Mesenchymal stem cell (in vitro differentiated cells and primary cell): ENCODE measurements at regions not wholly inside any gene's neighbourhood (a gene's known extent, or its start where the extent isn't known, plus 50 kb on each side); places are given as distances from the start of the nearest gene placed in this dataset.

Experiments
- DNase-seq: peaks from one replicate; pipeline ENCODE4 v3.0.0-alpha.2; 2013
- H2AFZ ChIP-seq: one replicate; pipeline ENCODE4 v1.6.1; 2013; ENCODE audit warnings: low read depth, mild to moderate bottlenecking, control low read depth, inconsistent platforms, low read length, moderate library complexity
- H2AK5ac ChIP-seq: 2 replicates; pipeline ENCODE4 v1.6.1; 2013; ENCODE audit warnings: low read length, moderate library complexity, mild to moderate bottlenecking, inconsistent platforms; ENCODE audit not compliant: severe bottlenecking
- H2BK120ac ChIP-seq: one replicate; pipeline ENCODE4 v1.6.1; 2013; ENCODE audit warnings: low read depth, mild to moderate bottlenecking, inconsistent platforms, low read length, moderate library complexity
- H2BK12ac ChIP-seq, 2 experiments: one replicate each; pipeline ENCODE4 v1.6.1; 2013; ENCODE audit warnings: inconsistent platforms in 2 of 2, low read length in 2 of 2, mild to moderate bottlenecking in 2 of 2, moderate library complexity in 2 of 2, control low read depth in 1 of 2
- H2BK15ac ChIP-seq: one replicate; pipeline ENCODE4 v1.6.1; 2013; ENCODE audit warnings: mild to moderate bottlenecking, low read depth, inconsistent platforms; ENCODE audit not compliant: poor library complexity, severe bottlenecking
- H2BK5ac ChIP-seq: 2 replicates; pipeline ENCODE4 v1.6.1; 2013; ENCODE audit warnings: low read depth, mild to moderate bottlenecking, low read length, control low read depth, inconsistent platforms; ENCODE audit not compliant: poor library complexity, severe bottlenecking
- H3K14ac ChIP-seq, 2 experiments: one replicate each; pipeline ENCODE4 v1.6.1; 2013; ENCODE audit warnings: inconsistent platforms in 2 of 2, low read length in 2 of 2, control low read depth in 1 of 2, mild to moderate bottlenecking in 1 of 2, moderate library complexity in 1 of 2
- H3K18ac ChIP-seq, 2 experiments: one replicate each; pipeline ENCODE4 v1.6.1; 2013; ENCODE audit warnings: inconsistent platforms in 2 of 2, low read length in 2 of 2, control low read depth in 1 of 2, low read depth in 1 of 2, mild to moderate bottlenecking in 1 of 2
- H3K23ac ChIP-seq, 2 experiments: one replicate each; pipeline ENCODE4 v1.6.1; 2013; ENCODE audit warnings: inconsistent platforms in 2 of 2, low read length in 2 of 2, mild to moderate bottlenecking in 2 of 2, moderate library complexity in 2 of 2, control low read depth in 1 of 2
- H3K27ac ChIP-seq: 2 replicates; pipeline ENCODE4 v1.5.1; 2013; ENCODE audit warnings: mild to moderate bottlenecking, moderate library complexity, low read length, control low read depth, inconsistent platforms; ENCODE audit not compliant: poor library complexity, severe bottlenecking
- H3K27me3 ChIP-seq, 2 experiments: 2 replicates each; pipeline versions ENCODE4 v1.6.1 to v1.7.0; 2013; ENCODE audit warnings: low read length in 2 of 2, mild to moderate bottlenecking in 2 of 2, moderate library complexity in 2 of 2, control low read depth in 1 of 2, inconsistent platforms in 1 of 2; ENCODE audit not compliant: control insufficient read depth in 1 of 2, insufficient read depth in 1 of 2
- H3K36me3 ChIP-seq, 2 experiments: 2 replicates each; pipeline versions ENCODE4 v1.6.1 to v1.7.0; 2013; ENCODE audit warnings: low read length in 2 of 2, control low read depth in 1 of 2, inconsistent platforms in 1 of 2, low read depth in 1 of 2, mild to moderate bottlenecking in 1 of 2; ENCODE audit not compliant: insufficient read depth in 2 of 2, control insufficient read depth in 1 of 2
- H3K4ac ChIP-seq, 2 experiments: one replicate each; pipeline ENCODE4 v1.6.1; 2013; ENCODE audit warnings: inconsistent platforms in 2 of 2, low read length in 2 of 2, mild to moderate bottlenecking in 2 of 2, moderate library complexity in 2 of 2, control low read depth in 1 of 2, low read depth in 1 of 2
- H3K4me1 ChIP-seq: 2 replicates; pipeline ENCODE4 v1.6.1; 2013; ENCODE audit warnings: low read depth, low read length, control low read depth; ENCODE audit not compliant: control insufficient read depth, insufficient read depth
- H3K4me2 ChIP-seq: 2 replicates; pipeline ENCODE4 v1.6.1; 2013; ENCODE audit warnings: low read length, mild to moderate bottlenecking, inconsistent platforms; ENCODE audit not compliant: poor library complexity, severe bottlenecking
- H3K4me3 ChIP-seq, 2 experiments: 2 replicates each; pipeline versions ENCODE4 v1.5.1 to v1.7.0; 2013; ENCODE audit warnings: low read length in 2 of 2, mild to moderate bottlenecking in 2 of 2, control low read depth in 1 of 2, low read depth in 1 of 2; ENCODE audit not compliant: insufficient read depth in 1 of 2
- H3K79me1 ChIP-seq: replicated peaks from 2 replicates; pipeline ENCODE4 v1.6.1; 2013; ENCODE audit warnings: mild to moderate bottlenecking, control low read depth, low read length, inconsistent platforms; ENCODE audit not compliant: poor library complexity, severe bottlenecking
- H3K9ac ChIP-seq: 2 replicates; pipeline ENCODE4 v1.7.0; 2013; ENCODE audit warnings: mild to moderate bottlenecking, low read length, moderate library complexity
- H3K9me3 ChIP-seq: 2 replicates; pipeline ENCODE4 v1.7.0; 2013; ENCODE audit warnings: mild to moderate bottlenecking, low read length; ENCODE audit not compliant: control insufficient read depth
- H4K8ac ChIP-seq: one replicate; pipeline ENCODE4 v1.6.1; 2013; ENCODE audit warnings: inconsistent platforms, mild to moderate bottlenecking, low read length, moderate library complexity
- H4K91ac ChIP-seq: one replicate; pipeline ENCODE4 v1.6.1; 2013; ENCODE audit warnings: mild to moderate bottlenecking, low read length, inconsistent platforms
- whole genome bisulfite sequencing: methylation state at CpG from one replicate; pipeline ENCODE4 v1.1.7; 2013; ENCODE audit warnings: mixed read lengths; 5-methylcytosine and 5-hydroxymethylcytosine counted together

DNA sequence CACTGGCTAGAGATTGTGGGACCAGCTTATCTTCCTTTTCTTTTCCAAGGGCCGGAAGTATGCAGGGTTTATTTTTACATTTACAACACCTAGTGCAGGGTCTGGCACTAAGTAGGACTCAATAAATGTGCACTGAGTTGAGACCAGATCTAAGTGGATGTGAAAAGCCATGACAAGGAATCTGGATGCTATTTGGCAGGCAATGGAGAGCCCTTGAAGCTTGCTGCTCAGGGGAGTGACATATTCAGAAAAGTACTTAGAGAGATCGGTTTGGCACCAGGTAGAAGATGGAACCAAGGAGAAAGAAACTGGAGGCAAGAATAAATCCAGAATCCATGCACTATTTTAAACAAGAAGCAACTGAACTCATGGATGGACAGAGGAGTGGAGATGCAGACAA, 815.8 kb downstream of the MAFB start:
- H4K91ac ChIP-seq, result no peak overlapping the region
- no peak overlapping the region for H3K9ac ChIP-seq
- H3K4ac ChIP-seq, result no peak overlapping the region
- H2BK15ac ChIP-seq, result no peak overlapping the region
- no peak overlapping the region for H3K14ac ChIP-seq
- no peaks in the 10 kb centered on the region for H3K9me3 ChIP-seq
- H3K27ac ChIP-seq, result no peak overlapping the region
- no peak overlapping the region for H2AK5ac ChIP-seq
- H3K79me1 ChIP-seq, result no peaks in the 10 kb centered on the region
- no peak overlapping the region for H2BK5ac ChIP-seq
- DNase-seq, result no peak
- no peak overlapping the region for H2AFZ ChIP-seq
- peaks cover 0 to 7% of the 10 kb centered on the region in 2 experiments for H3K27me3 ChIP-seq
- no peaks in the 10 kb centered on the region for H3K4me1 ChIP-seq
- no peaks in the 10 kb centered on the region for H3K36me3 ChIP-seq
- no peak overlapping the region for H2BK12ac ChIP-seq
- no peak overlapping the region for H3K4me2 ChIP-seq
- no peak overlapping the region for H3K23ac ChIP-seq
- no peak overlapping the region for H3K18ac ChIP-seq
- H3K4me3 ChIP-seq, result no peak overlapping the region
- 0% methylated on average over 1 of the region's 2 CpGs for WGBS
- H4K8ac ChIP-seq, result no peak overlapping the region
- no peak overlapping the region for H2BK120ac ChIP-seq

DNA sequence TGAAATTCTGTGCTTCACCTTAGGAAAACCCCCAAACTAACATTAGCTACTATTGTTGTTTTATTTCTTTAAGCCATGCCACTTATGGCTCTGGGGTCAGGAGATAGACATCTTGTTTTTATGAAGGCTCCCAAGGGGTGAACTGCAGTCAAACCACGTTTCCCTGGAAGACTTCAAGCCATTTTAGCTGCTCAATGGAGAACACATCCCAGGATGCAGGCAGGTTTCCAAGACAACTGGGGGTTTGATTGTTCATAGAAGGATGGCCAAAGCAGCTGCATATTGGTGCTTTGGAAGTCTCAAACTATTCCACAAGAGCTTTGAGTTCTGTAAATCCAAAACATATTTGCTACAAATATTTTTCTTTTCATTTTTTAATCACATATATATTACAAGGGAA, 818.0 kb downstream of the MAFB start:
- Histone ChIP-seq H3K4ac (no peak overlapping the region), H2AK5ac (no peak overlapping the region), H3K4me3 (no peak overlapping the region), H3K27me3 (peaks cover 0 to 2% of the 10 kb centered on the region in 2 experiments), H4K8ac (no peak overlapping the region), H3K18ac (no peak overlapping the region), H3K9ac (no peak overlapping the region), H2BK5ac (no peak overlapping the region), H2BK120ac (no peak overlapping the region), H3K27ac (no peak overlapping the region), H2BK15ac (no peak overlapping the region), H3K79me1 (no peaks in the 10 kb centered on the region), H3K14ac (no peak overlapping the region), H3K9me3 (no peaks in the 10 kb centered on the region), H2AFZ (no peak overlapping the region), H3K4me1 (no peaks in the 10 kb centered on the region), H3K23ac (no peak overlapping the region), H3K4me2 (no peak overlapping the region), H4K91ac (no peak overlapping the region), H2BK12ac (no peak overlapping the region), H3K36me3 (no peaks in the 10 kb centered on the region)
- WGBS, result 5% methylated on average over 1 of the region's 1 CpG
- no peak for DNase-seq

DNA sequence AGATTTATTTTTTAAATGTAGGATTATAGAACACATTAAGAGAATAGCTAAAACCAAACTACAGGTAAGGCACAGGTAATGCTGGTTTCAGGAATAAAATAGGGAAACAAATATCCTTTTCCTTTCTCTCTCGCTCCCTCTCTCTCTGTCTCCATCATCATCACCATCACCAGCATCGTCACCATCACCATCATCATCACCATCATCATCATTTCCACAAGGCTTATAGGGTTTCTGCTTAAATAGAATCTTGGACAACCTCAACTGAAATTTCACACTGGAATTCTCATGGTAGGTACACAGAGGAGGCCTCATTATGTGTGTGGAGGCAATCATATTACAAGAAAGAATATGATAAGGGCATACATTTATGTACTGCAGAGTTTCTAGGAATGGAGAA, 823.6 kb downstream of the MAFB start:
- Histone ChIP-seq H4K8ac (no peak overlapping the region), H3K4me2 (no peak overlapping the region), H3K23ac (no peak overlapping the region), H4K91ac (no peak overlapping the region), H2AFZ (no peak overlapping the region), H3K36me3 (no peaks in the 10 kb centered on the region), H3K9ac (no peak overlapping the region), H2BK5ac (no peak overlapping the region), H3K9me3 (no peaks in the 10 kb centered on the region), H3K4ac (no peak overlapping the region), H3K18ac (no peak overlapping the region), H2BK120ac (no peak overlapping the region), H2BK15ac (no peak overlapping the region), H3K4me1 (no peaks in the 10 kb centered on the region), H3K79me1 (no peaks in the 10 kb centered on the region), H2AK5ac (no peak overlapping the region), H3K4me3 (no peak overlapping the region), H3K14ac (no peak overlapping the region), H2BK12ac (no peak overlapping the region), H3K27me3 (no peaks in the 10 kb centered on the region), H3K27ac (no peak overlapping the region)
- no peak for DNase-seq
- 96% methylated on average over 2 of the region's 2 CpGs for WGBS

DNA sequence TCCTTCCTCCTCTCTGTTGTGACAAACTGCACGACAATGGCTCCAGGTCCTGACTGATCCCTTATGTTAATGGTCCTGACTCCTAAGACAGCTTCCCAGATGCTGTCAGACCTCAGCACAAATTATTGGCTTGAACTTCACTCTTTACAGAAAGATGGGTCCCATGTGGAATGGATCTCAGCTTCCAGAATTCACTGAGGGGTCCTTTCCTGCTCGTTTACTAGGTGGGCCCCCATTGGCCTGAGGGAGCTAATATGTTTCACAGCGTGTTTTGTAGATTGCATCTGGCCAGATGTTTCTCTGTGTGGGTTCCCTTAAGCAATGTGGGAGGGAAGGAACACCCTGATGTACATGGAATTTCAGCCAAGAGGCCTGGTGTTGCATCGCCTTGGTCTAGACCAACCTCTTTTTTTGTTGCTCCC, 826.6 kb downstream of the MAFB start:
- WGBS, result 75% methylated on average over 4 of the region's 4 CpGs
- H3K9ac ChIP-seq, result no peak overlapping the region

More for the DNA sequence above, 826.6 kb downstream of the MAFB start:
- H2BK15ac ChIP-seq, result no peak overlapping the region
- no peak overlapping the region for H3K18ac ChIP-seq
- no peak overlapping the region for H2AK5ac ChIP-seq
- H3K27me3 ChIP-seq, result no peaks in the 10 kb centered on the region
- no peak overlapping the region for H3K4me2 ChIP-seq
- no peak overlapping the region for H3K4ac ChIP-seq
- H4K8ac ChIP-seq, result peak overlapping the region; percentile 24
- H4K91ac ChIP-seq, result no peak overlapping the region
- no peak overlapping the region for H2BK12ac ChIP-seq
- H3K27ac ChIP-seq, result no peak overlapping the region
- no peaks in the 10 kb centered on the region for H3K79me1 ChIP-seq
- H3K4me1 ChIP-seq, result no peaks in the 10 kb centered on the region
- H3K9me3 ChIP-seq, result no peaks in the 10 kb centered on the region
- H2AFZ ChIP-seq, result no peak overlapping the region
- DNase-seq, result no peak
- no peak overlapping the region for H3K23ac ChIP-seq
- no peak overlapping the region for H3K14ac ChIP-seq
- H2BK5ac ChIP-seq, result no peak overlapping the region
- H3K36me3 ChIP-seq, result no peaks in the 10 kb centered on the region
- no peak overlapping the region for H3K4me3 ChIP-seq
- H2BK120ac ChIP-seq, result no peak overlapping the region
